ENCODE measurements at regions not wholly inside any gene's neighbourhood (a gene's known extent, or its start where the extent isn't known, plus 50 kb on each side); places are given as distances from the start of the nearest gene placed in this dataset.

- Histone ChIP-seq H3K9me3 (no peaks in the 10 kb centered on the region), H3K4me3 (no peak overlapping the region), H3K4me1 (no peaks in the 10 kb centered on the region), H3K4me2 (no peak overlapping the region), H3K27ac (no peak overlapping the region)
- no peak for TF ChIP-seq NFE2L2 (conservative IDR thresholded peaks at IDR 0.05; ENCODE audit: low read length)
- TF ChIP-seq FOXS1 (CRISPR knock-in tag; IDR thresholded peaks at IDR 0.05) = no peak
- no peak for TF ChIP-seq HOXB13 (CRISPR knock-in tag; IDR thresholded peaks at IDR 0.05; ENCODE audit: low read depth)
- TF ChIP-seq HES2 (IDR thresholded peaks at IDR 0.05) = no peak
- TF ChIP-seq ZFP36 (IDR thresholded peaks at IDR 0.05; ENCODE audit: borderline replicate concordance, partially characterized antibody) = no peak
- no peak for TF ChIP-seq ZNF302 (CRISPR knock-in tag; IDR thresholded peaks at IDR 0.05)
- no peak for TF ChIP-seq ATOH8 (CRISPR knock-in tag; IDR thresholded peaks at IDR 0.05; ENCODE audit: low read depth)
- TF ChIP-seq KDM1A (IDR thresholded peaks at IDR 0.05; ENCODE audit: low read depth) = no peak
- no peak for TF ChIP-seq TP53 (CRISPR knock-in tag; IDR thresholded peaks at IDR 0.05)
- TF ChIP-seq EP300 (IDR thresholded peaks at IDR 0.05) = no peak
- TF ChIP-seq MYC (IDR thresholded peaks at IDR 0.05; ENCODE audit: borderline replicate concordance, low read length) = no peak
- no peak for TF ChIP-seq CBX2 (IDR thresholded peaks at IDR 0.05; ENCODE audit: borderline replicate concordance, low read depth)
- TF ChIP-seq RFX5 (IDR thresholded peaks at IDR 0.05) = no peak
- FAIRE-seq = no peak
- POLR2A ChIA-PET = no interaction called here
- CTCF ChIA-PET = no interaction called here
- WGBS (ENCODE audit: missing lambda C conversion rate) = 17% methylated on average over 1 of the region's 1 CpG
- no peak for ATAC-seq
- DNase-seq (ENCODE audit: low read depth in 1 of 2, low spot score in 1 of 2) = no peak
These were observed 86.1 kb upstream of the CYYR1 start for GRCh38 chr21:26659182-26659581.

- FAIRE-seq = no peak
- H3K27ac ChIP-seq = no peak overlapping the region
- ChIA-PET CTCF (no interaction called here), POLR2A (no interaction called here)
- no peak overlapping the region for H3K4me2 ChIP-seq
- DNase-seq (ENCODE audit: low read depth in 1 of 2, low spot score in 1 of 2) = no peak
- TF ChIP-seq RFX5 (IDR thresholded peaks at IDR 0.05) = no peak
- TF ChIP-seq E2F6 (IDR thresholded peaks at IDR 0.05; ENCODE audit: borderline replicate concordance, low read depth) = no peak
- no peak for TF ChIP-seq PHF8 (IDR thresholded peaks at IDR 0.05; ENCODE audit: borderline replicate concordance, low read depth)
- TF ChIP-seq HOXA7 (CRISPR knock-in tag; IDR thresholded peaks at IDR 0.05) = no peak
- no peak for TF ChIP-seq KDM5A (IDR thresholded peaks at IDR 0.05)
- no peak for TF ChIP-seq POLR2AphosphoS2 (conservative IDR thresholded peaks at IDR 0.05; ENCODE audit: low read length)
- no peak for TF ChIP-seq SREBF2 (IDR thresholded peaks at IDR 0.05)
- TF ChIP-seq CBX8 (IDR thresholded peaks at IDR 0.05) = no peak
- no peak for TF ChIP-seq CBX2 (IDR thresholded peaks at IDR 0.05; ENCODE audit: borderline replicate concordance, low read depth)
- TF ChIP-seq MYC (IDR thresholded peaks at IDR 0.05; ENCODE audit: borderline replicate concordance, low read length) = no peak
- H3K4me3 ChIP-seq = no peak overlapping the region
- H3K9me3 ChIP-seq = no peaks in the 10 kb centered on the region
- no peak for ATAC-seq
- WGBS (ENCODE audit: missing lambda C conversion rate) = 26% methylated on average over 6 of the region's 6 CpGs
- no peaks in the 10 kb centered on the region for H3K4me1 ChIP-seq
These were observed 82.4 kb upstream of the CYYR1 start for GRCh38 chr21:26655460-26655859.

GRCh38 chr21:26653430-26653829 lies 80.3 kb upstream of the CYYR1 start:
- CTCF ChIA-PET = interaction anchor here (0.6 to 0.7 kb wide), 2 partner anchors 723 to 855 kb away, joined by 3 read pairs; no protein-coding TSS in a partner anchor
- Histone ChIP-seq H3K4me1 (no peaks in the 10 kb centered on the region), H3K4me2 (no peak overlapping the region), H3K9me3 (no peaks in the 10 kb centered on the region), H3K27ac (no peak overlapping the region), H3K4me3 (no peak overlapping the region)
- POLR2A ChIA-PET = no interaction called here
- ATAC-seq (no peak), DNase-seq (ENCODE audit: low read depth in 1 of 2, low spot score in 1 of 2) (no peak), FAIRE-seq (no peak)
- 46% methylated on average over 5 of the region's 5 CpGs for WGBS (ENCODE audit: missing lambda C conversion rate)
- TF ChIP-seq GATA3 (IDR thresholded peaks at IDR 0.05; ENCODE audit: borderline replicate concordance) (no peak), CHD4 (IDR thresholded peaks at IDR 0.05; ENCODE audit: borderline replicate concordance) (no peak), BHLHE40 (IDR thresholded peaks at IDR 0.05; ENCODE audit: low read depth, low read length) (no peak), NR3C1 (IDR thresholded peaks at IDR 0.05) (no peak), ZNF302 (CRISPR knock-in tag; IDR thresholded peaks at IDR 0.05) (no peak), ATOH8 (CRISPR knock-in tag; IDR thresholded peaks at IDR 0.05; ENCODE audit: low read depth) (no peak), POLR2AphosphoS2 (conservative IDR thresholded peaks at IDR 0.05; ENCODE audit: low read length) (no peak), RCOR1 (IDR thresholded peaks at IDR 0.05; ENCODE audit: low read depth, low read length) (no peak), TP53 (CRISPR knock-in tag; IDR thresholded peaks at IDR 0.05) (no peak), FOSL2 (IDR thresholded peaks at IDR 0.05) (no peak), FOSL2 (CRISPR knock-in tag; IDR thresholded peaks at IDR 0.05) (no peak), HES2 (IDR thresholded peaks at IDR 0.05) (no peak), FOXS1 (CRISPR knock-in tag; IDR thresholded peaks at IDR 0.05) (no peak), ZSCAN20 (CRISPR knock-in tag; IDR thresholded peaks at IDR 0.05) (no peak), RARB (CRISPR knock-in tag; IDR thresholded peaks at IDR 0.05) (no peak), RNF2 (IDR thresholded peaks at IDR 0.05; ENCODE audit: borderline replicate concordance, low read depth) (no peak), HEYL (CRISPR knock-in tag; IDR thresholded peaks at IDR 0.05) (no peak)

All from A549 (cell line).